Transverse colon (tissue), 4 donors: ENCODE measurements at regions not wholly inside any gene's neighbourhood (a gene's known extent, or its start where the extent isn't known, plus 50 kb on each side); places are given as distances from the start of the nearest gene placed in this dataset.
A peak's percentile ranks its signal among the peaks of the same experiment; 100 is the strongest.

Source experiments
- DNase-seq: peaks from one replicate; pipeline ENCODE4 v3.0.0-alpha.2; 2019
- H3K27ac ChIP-seq, 4 donors: fragments of 200-600 bp; sonication (generic); 2 replicates each; pipeline ENCODE4 v1.5.1; 2016 to 2018; ENCODE audit warnings: inconsistent platforms in 4 of 4
- H3K27me3 ChIP-seq: fragments of 200-600 bp; sonication (generic); 2 replicates; pipeline ENCODE4 v1.5.1; 2017; ENCODE audit warnings: inconsistent platforms
- H3K36me3 ChIP-seq, 4 donors: fragments of 200-600 bp; sonication (generic); 2 replicates each; pipeline ENCODE4 v1.5.1; 2017 to 2019; ENCODE audit warnings: inconsistent platforms in 4 of 4
- H3K4me1 ChIP-seq, 4 donors: fragments of 200-600 bp; sonication (generic); 2 replicates each; pipeline ENCODE4 v1.5.1; 2017 to 2020; ENCODE audit warnings: inconsistent platforms in 4 of 4
- H3K4me3 ChIP-seq, 4 donors: fragments of 200-600 bp; sonication (generic); 1 replicate in 1 of 4; 2 replicates in 3 of 4; pipeline versions ENCODE4 v1.5.1 to v1.6.1; 2017 to 2019; ENCODE audit warnings: inconsistent platforms in 4 of 4
- H3K9me3 ChIP-seq, 2 donors: fragments of 200-600 bp; sonication (generic); 2 replicates each; pipeline ENCODE4 v1.5.1; 2017 to 2019; ENCODE audit warnings: inconsistent platforms in 2 of 2
- CTCF ChIP-seq, 5 experiments: fragments of 200-600 bp in 3 of 5; fragments of 450-650 bp in 2 of 5; sonication (generic) in 3 of 5; IDR thresholded peaks; 1 replicate in 2 of 5; 2 replicates in 3 of 5; pipeline ENCODE4 v1.5.1; 2016 to 2017; ENCODE audit warnings: antibody characterized with exemption in 5 of 5, inconsistent platforms in 3 of 5, mild to moderate bottlenecking in 2 of 5, moderate library complexity in 1 of 5
- EP300 ChIP-seq: sonication (generic); formaldehyde crosslinking; IDR thresholded peaks from one replicate; pipeline ENCODE4 v1.6.1; 2017; ENCODE audit warnings: antibody characterized with exemption, low read depth
- POLR2A ChIP-seq: fragments of 450-650 bp; IDR thresholded peaks from one replicate; pipeline ENCODE4 v1.6.1; 2016; ENCODE audit warnings: antibody characterized with exemption, mild to moderate bottlenecking, moderate library complexity
- POLR2AphosphoS5 ChIP-seq, 3 donors: sonication (generic); formaldehyde crosslinking; IDR thresholded peaks; one replicate each; pipeline ENCODE4 v1.6.1; 2016; ENCODE audit warnings: antibody characterized with exemption in 3 of 3
- WGBS, 2 donors: methylation state at CpG; one replicate each; pipeline ENCODE4 v1.1.5; 2018; ENCODE audit warnings: low coverage in 1 of 2; 5-methylcytosine and 5-hydroxymethylcytosine counted together
- in situ Hi-C, 4 donors: fragments of 200-750 bp; cut with MboI; loops; one replicate each; pipeline versions ENCODE4 v1.15.0 to v1.15.1; 2017; ENCODE audit warnings: low sequenced_read_pairs in 3 of 4, low pct_ligation_motif_present in 1 of 4, low pct_unique_long_range_greater_than_20kb in 1 of 4
- intact Hi-C: fragments of 100-400 bp; cut with DNase I; formaldehyde crosslinking; loops from one replicate; pipeline ENCODE4 v1.15.1; 2023; ENCODE audit warnings: low total_unique reads

DNA sequence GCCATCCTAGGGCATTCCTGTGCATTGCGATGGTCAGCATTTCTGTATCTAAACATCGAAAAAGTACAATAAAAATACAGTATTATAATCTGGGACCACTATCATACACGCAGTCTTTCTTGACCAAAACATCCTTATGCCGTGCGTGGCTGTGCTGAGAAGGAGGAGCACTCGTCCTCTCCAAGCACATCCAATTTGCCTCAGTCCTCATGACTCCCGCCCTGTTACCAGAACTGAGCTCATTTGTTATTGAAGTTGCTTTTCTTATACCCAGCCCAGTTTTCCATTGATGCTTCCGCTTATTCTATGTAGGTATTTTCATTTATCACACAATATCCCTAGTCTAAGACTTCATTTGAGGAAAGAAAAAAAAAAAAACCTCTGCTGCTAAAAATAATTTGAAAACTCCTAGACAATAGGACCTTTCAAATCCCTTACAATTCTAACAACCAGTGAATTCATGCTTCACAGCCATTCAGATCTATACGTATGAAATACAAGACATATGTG is 236.9 kb upstream of the PLEKHG7 start:
- intact Hi-C loops (no loop called here), in situ Hi-C loops (loop anchor here in 1 of 4 donors (10.0 kb wide), 1 partner anchor 99 kb away; no protein-coding TSS in a partner anchor)
- WGBS, 2 donors, result 91 to 93% methylated on average over 9 of the region's 9 CpGs
- Histone ChIP-seq H3K9me3 (no peaks in the 10 kb centered on the region), H3K27ac (peak overlapping the region; percentile 6 to 74 (median 62)), H3K27me3 (no peaks in the 10 kb centered on the region), H3K36me3 (no peaks in the 10 kb centered on the region), H3K4me3 (no peak overlapping the region), H3K4me1 (peaks cover 0 to 13% (median 2%) of the 10 kb centered on the region in 4 donors)
- DNase-seq, result no peak
- no peak for TF ChIP-seq EP300

GRCh38 chr12:92464911-92465310 is 237.9 kb upstream of the PLEKHG7 start:
- no peak for DNase-seq
- Histone ChIP-seq H3K27ac (peak overlapping the region in 2 of 4 donors; percentile 53 to 74), H3K4me3 (no peak overlapping the region), H3K36me3 (no peaks in the 10 kb centered on the region), H3K27me3 (no peaks in the 10 kb centered on the region), H3K4me1 (peaks cover 0 to 9% (median 0%) of the 10 kb centered on the region in 4 donors), H3K9me3 (no peaks in the 10 kb centered on the region)
- no peak for TF ChIP-seq POLR2A
- WGBS, 2 donors, result 70 to 90% methylated on average over 1 to 3 of the region's 3 CpGs
- in situ Hi-C loops (loop anchor here in 1 of 4 donors (10.0 kb wide), 1 partner anchor 100 kb away; no protein-coding TSS in a partner anchor), intact Hi-C loops (no loop called here)

DNA sequence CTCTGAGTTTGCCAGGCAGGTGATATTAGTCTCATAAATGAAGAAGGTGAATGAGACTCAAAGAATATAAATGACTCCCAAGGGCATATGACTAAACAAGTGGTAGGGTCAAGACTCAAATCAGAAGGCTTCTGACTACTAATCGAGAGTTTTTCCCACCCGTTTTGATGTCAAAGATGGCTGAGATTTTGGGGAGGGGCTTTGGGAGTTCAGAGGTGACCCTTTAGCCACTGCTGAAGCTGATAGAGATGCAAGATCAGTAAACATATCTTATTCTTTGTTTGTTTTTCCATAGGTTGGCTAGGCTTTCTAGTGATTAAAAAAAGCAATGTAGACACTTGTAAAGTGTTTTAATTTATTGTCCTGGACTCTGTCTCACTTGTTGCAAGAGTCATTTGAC is 239.6 kb upstream of the PLEKHG7 start:
- Histone ChIP-seq H3K36me3 (no peaks in the 10 kb centered on the region), H3K4me1 (peaks cover 0 to 4% (median 0%) of the 10 kb centered on the region in 4 donors), H3K27ac (peak overlapping the region in 3 of 4 donors; percentile 35 to 47 (median 43)), H3K27me3 (no peaks in the 10 kb centered on the region), H3K4me3 (no peak overlapping the region), H3K9me3 (no peaks in the 10 kb centered on the region)
- intact Hi-C loops, result no loop called here
- in situ Hi-C loops, result loop anchor here in 1 of 4 donors (10.0 kb wide), 1 partner anchor 102 kb away; no protein-coding TSS in a partner anchor
- no peak for TF ChIP-seq CTCF (IDR thresholded peaks at IDR 0.05)
- TF ChIP-seq POLR2AphosphoS5 (IDR thresholded peaks at IDR 0.05), result no peak
- TF ChIP-seq EP300, result no peak
- TF ChIP-seq POLR2A, result no peak
- 88% methylated on average over 2 of the region's 2 CpGs for WGBS, 2 donors
- DNase-seq, result no peak

GRCh38 chr12:92462527-92462926 is 240.3 kb upstream of the PLEKHG7 start:
- Histone ChIP-seq H3K4me3 (no peak overlapping the region), H3K4me1 (no peaks in the 10 kb centered on the region), H3K27ac (peak overlapping the region in 3 of 4 donors; percentile 35 to 47 (median 43)), H3K9me3 (no peaks in the 10 kb centered on the region), H3K36me3 (no peaks in the 10 kb centered on the region), H3K27me3 (no peaks in the 10 kb centered on the region)
- TF ChIP-seq CTCF (IDR thresholded peaks at IDR 0.05) (no peak), EP300 (no peak), POLR2AphosphoS5 (IDR thresholded peaks at IDR 0.05) (no peak), POLR2A (no peak)
- in situ Hi-C loops (loop anchor here in 1 of 4 donors (10.0 kb wide), 1 partner anchor 102 kb away; no protein-coding TSS in a partner anchor), intact Hi-C loops (no loop called here)
- no peak for DNase-seq
- WGBS, 2 donors, result 71 to 78% methylated on average over 1 of the region's 1 CpG

GRCh38 chr12:92462049-92462448 is 240.7 kb upstream of the PLEKHG7 start:
- Histone ChIP-seq H3K4me3 (no peak overlapping the region), H3K27me3 (no peaks in the 10 kb centered on the region), H3K36me3 (no peaks in the 10 kb centered on the region), H3K27ac (peak overlapping the region; percentile 14 to 47 (median 39)), H3K4me1 (no peaks in the 10 kb centered on the region), H3K9me3 (no peaks in the 10 kb centered on the region)
- TF ChIP-seq POLR2A (no peak), EP300 (no peak), CTCF (IDR thresholded peaks at IDR 0.05) (no peak), POLR2AphosphoS5 (IDR thresholded peaks at IDR 0.05) (no peak)
- peak; percentile 22 for DNase-seq
- in situ Hi-C loops, result loop anchor here in 1 of 4 donors (10.0 kb wide), 1 partner anchor 103 kb away; no protein-coding TSS in a partner anchor
- WGBS, 2 donors, result 35 to 72% methylated on average over 2 to 3 of the region's 3 CpGs
- intact Hi-C loops, result no loop called here
